Activated CD8-positive, alpha-beta T cell treated with anti-CD3 and anti-CD28 coated beads for 36 hours (primary cell): ENCODE measurements at regions not wholly inside any gene's neighbourhood (a gene's known extent, or its start where the extent isn't known, plus 50 kb on each side); places are given as distances from the start of the nearest gene placed in this dataset.

Experiments used
- ATAC-seq: fragments of 200-7000 bp; cut with Tn5 transposase; one replicate; pipeline ENCODE4 v1.10.0; 2021; ENCODE audit warnings: mild to moderate bottlenecking, moderate library complexity
- CTCF ChIA-PET: fragments of 350-600 bp; sonication (Branson Sonifier 250); formaldehyde crosslinking; loops from one replicate; lab custom pipeline; 2021; ENCODE audit warnings: antibody characterized with exemption; lab: Charles Lee
- POLR2A ChIA-PET: fragments of 350-600 bp; sonication (Branson Sonifier 250); formaldehyde crosslinking; loops from one replicate; lab custom pipeline; 2021; ENCODE audit warnings: antibody characterized with exemption; lab: Charles Lee
- DNase-seq: peaks from one replicate; pipeline ENCODE4 v3.0.0-alpha.2; 2020
- H3K27ac Mint-ChIP-seq: one replicate; pipeline ENCODE4 v1.8.0; 2021; ENCODE audit warnings: mild to moderate bottlenecking, mixed read lengths
- H3K27me3 Mint-ChIP-seq: one replicate; pipeline ENCODE4 v1.8.0; 2021; ENCODE audit warnings: mixed read lengths
- H3K36me3 Mint-ChIP-seq: one replicate; pipeline ENCODE4 v1.8.0; 2021; ENCODE audit warnings: low read depth, mixed read lengths
- H3K4me1 Mint-ChIP-seq: one replicate; pipeline ENCODE4 v1.8.0; 2021; ENCODE audit warnings: low read depth, mixed read lengths
- H3K4me3 Mint-ChIP-seq: one replicate; pipeline ENCODE4 v1.8.0; 2021; ENCODE audit warnings: mild to moderate bottlenecking, moderate library complexity, mixed read lengths
- H3K9me3 Mint-ChIP-seq: one replicate; pipeline ENCODE4 v1.8.0; 2021; ENCODE audit warnings: mixed read lengths
- intact Hi-C: fragments of 100-400 bp; cut with micrococcal nuclease; formaldehyde crosslinking; loops from one replicate; pipeline ENCODE4 v1.10.0; 2022
- TF ChIP-seq, protein P1 (sequence below): fragments of 200-600 bp; IDR thresholded peaks from one replicate; pipeline ENCODE4 v1.8.0; 2022; ENCODE audit warnings: antibody characterized with exemption, mild to moderate bottlenecking

DNA sequence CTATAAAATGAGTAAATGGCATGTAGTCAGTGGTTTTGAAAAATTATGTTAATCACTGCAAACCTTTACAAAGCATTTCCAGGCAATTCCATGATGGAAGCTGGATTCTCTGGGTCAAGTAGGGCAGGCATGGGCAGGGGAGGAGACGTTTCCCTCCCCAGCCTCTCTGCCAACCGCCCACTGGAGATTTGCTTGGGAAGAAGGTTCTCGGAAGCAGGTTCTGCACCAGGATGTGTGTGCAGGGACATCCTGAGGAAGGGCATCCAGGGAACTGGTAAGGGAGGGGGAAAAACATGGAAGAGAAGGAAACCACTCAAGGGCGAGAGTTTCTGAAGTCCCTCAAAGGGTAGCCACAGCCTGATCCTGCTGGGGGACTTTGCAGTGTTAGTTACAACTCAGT, 469.1 kb downstream of the TSHZ3 start:
- no peak for DNase-seq
- no peak overlapping the region for H3K27ac Mint-ChIP-seq
- ChIA-PET CTCF (no interaction called here), POLR2A (no interaction called here)
- H3K27me3 Mint-ChIP-seq, result no peaks in the 10 kb centered on the region
- no peaks in the 10 kb centered on the region for H3K9me3 Mint-ChIP-seq
- intact Hi-C loops, result no loop called here
- no peak for ATAC-seq
- H3K4me1 Mint-ChIP-seq, result no peaks in the 10 kb centered on the region
- TF ChIP-seq, protein P1, sequence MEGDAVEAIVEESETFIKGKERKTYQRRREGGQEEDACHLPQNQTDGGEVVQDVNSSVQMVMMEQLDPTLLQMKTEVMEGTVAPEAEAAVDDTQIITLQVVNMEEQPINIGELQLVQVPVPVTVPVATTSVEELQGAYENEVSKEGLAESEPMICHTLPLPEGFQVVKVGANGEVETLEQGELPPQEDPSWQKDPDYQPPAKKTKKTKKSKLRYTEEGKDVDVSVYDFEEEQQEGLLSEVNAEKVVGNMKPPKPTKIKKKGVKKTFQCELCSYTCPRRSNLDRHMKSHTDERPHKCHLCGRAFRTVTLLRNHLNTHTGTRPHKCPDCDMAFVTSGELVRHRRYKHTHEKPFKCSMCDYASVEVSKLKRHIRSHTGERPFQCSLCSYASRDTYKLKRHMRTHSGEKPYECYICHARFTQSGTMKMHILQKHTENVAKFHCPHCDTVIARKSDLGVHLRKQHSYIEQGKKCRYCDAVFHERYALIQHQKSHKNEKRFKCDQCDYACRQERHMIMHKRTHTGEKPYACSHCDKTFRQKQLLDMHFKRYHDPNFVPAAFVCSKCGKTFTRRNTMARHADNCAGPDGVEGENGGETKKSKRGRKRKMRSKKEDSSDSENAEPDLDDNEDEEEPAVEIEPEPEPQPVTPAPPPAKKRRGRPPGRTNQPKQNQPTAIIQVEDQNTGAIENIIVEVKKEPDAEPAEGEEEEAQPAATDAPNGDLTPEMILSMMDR, result no peak
- no peaks in the 10 kb centered on the region for H3K36me3 Mint-ChIP-seq
- no peak overlapping the region for H3K4me3 Mint-ChIP-seq

DNA sequence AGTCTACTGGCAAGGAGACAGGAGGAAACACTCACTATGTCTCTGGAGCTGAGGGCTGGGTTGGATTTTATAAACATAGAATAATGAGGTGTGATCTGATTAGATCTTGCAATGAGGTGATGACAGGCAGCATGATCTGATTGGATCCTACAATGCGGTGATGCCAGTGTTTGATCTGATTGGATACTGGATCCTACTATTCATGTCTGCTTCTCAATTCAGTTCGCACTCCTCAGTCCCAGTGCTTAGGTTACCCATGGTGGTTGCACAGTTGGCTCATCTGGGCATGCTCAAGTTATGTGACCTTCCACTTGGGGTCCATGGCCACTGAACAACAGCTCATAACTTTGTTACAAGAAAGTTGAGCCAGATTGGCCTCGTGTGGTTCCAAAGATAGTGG, 469.5 kb downstream of the TSHZ3 start:
- no peaks in the 10 kb centered on the region for H3K9me3 Mint-ChIP-seq
- intact Hi-C loops, result no loop called here
- ChIA-PET POLR2A (no interaction called here), CTCF (no interaction called here)
- DNase-seq, result no peak
- TF ChIP-seq, protein P1, result no peak
- no peaks in the 10 kb centered on the region for H3K27me3 Mint-ChIP-seq
- no peak overlapping the region for H3K4me3 Mint-ChIP-seq
- H3K4me1 Mint-ChIP-seq, result no peaks in the 10 kb centered on the region
- H3K27ac Mint-ChIP-seq, result no peak overlapping the region
- H3K36me3 Mint-ChIP-seq, result no peaks in the 10 kb centered on the region
- no peak for ATAC-seq

DNA sequence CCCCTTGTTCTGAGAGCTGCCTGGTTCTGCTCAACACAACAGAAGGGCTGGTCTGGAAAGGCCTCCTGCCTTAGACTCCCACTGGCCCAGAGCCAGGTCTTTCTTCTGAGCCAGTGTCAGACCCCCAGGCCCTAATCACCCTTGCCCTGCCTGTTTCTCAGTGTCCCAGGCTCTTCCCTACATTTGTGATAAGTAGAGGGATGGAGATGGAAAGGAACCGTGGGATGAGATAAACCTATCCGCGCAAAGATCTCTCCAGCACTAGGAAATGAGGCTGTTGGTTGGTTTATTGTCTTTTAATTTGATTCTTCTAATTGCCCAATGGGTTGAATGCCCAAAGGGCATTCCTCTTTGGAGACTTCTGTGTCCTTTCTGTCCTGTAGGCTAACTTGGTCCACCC, 470.0 kb downstream of the TSHZ3 start:
- POLR2A ChIA-PET, result no interaction called here
- Mint-ChIP-seq H3K4me1 (no peaks in the 10 kb centered on the region), H3K9me3 (no peaks in the 10 kb centered on the region), H3K36me3 (no peaks in the 10 kb centered on the region), H3K27me3 (no peaks in the 10 kb centered on the region), H3K4me3 (no peak overlapping the region), H3K27ac (no peak overlapping the region)
- CTCF ChIA-PET, result no interaction called here
- TF ChIP-seq, protein P1, result no peak
- DNase-seq, result no peak
- no peak for ATAC-seq
- intact Hi-C loops, result no loop called here

DNA sequence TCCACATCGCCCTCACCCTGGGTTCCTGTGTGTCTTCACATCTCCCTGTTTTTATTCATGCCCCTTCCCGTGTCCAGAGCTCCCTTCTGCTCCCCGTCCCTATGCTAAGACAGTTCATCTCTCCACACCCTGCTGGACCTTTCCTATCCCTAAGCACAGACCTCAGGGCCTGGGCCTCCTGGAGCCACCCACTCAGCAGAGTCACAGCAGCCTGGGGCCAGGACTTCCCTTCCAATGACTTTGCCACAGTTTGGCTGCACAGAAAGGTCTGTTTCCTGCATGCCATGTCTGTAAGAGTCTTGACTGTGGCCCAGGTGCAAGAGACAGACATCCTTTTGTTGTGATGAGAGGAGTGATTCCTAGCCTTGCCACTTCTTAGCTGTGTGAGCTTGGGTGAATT, 470.7 kb downstream of the TSHZ3 start:
- no peak for ATAC-seq
- DNase-seq, result no peak
- Mint-ChIP-seq H3K27ac (no peak overlapping the region), H3K27me3 (no peaks in the 10 kb centered on the region), H3K4me3 (no peak overlapping the region), H3K36me3 (no peaks in the 10 kb centered on the region), H3K9me3 (no peaks in the 10 kb centered on the region), H3K4me1 (no peaks in the 10 kb centered on the region)
- intact Hi-C loops, result no loop called here
- POLR2A ChIA-PET, result no interaction called here
- CTCF ChIA-PET, result no interaction called here
- TF ChIP-seq, protein P1, result no peak

DNA sequence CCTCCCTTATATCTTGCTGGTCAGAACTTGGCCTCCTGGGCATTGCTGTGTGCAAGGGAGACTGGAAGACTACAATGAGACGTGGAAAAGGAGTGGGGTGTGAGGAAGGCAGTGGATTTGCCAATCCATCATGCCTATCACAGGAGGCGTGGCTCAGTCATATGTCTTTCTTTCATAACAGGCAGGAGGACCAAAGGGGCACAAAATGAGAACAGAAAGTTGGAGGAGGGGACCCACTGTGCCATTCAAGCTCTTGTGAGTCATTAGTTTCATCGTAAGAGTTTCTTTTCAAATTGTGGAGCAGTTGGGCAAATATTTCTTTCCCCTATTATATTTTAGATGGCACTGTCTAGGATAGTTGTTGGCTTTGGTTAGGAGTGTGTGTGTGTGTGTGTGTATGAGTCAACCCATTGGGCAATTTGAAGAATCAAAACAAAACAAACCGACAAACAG, 471.5 kb downstream of the TSHZ3 start:
- no peak for ATAC-seq
- H3K4me3 Mint-ChIP-seq, result no peak overlapping the region
- H3K36me3 Mint-ChIP-seq, result no peaks in the 10 kb centered on the region
- no peaks in the 10 kb centered on the region for H3K4me1 Mint-ChIP-seq
- H3K9me3 Mint-ChIP-seq, result no peaks in the 10 kb centered on the region
- H3K27ac Mint-ChIP-seq, result no peak overlapping the region
- TF ChIP-seq, protein P1, result no peak
- POLR2A ChIA-PET, result no interaction called here
- no peak for DNase-seq
- no peaks in the 10 kb centered on the region for H3K27me3 Mint-ChIP-seq
- CTCF ChIA-PET, result no interaction called here
- intact Hi-C loops, result no loop called here
